HFFc6 (cell line): ENCODE measurements at regions not wholly inside any gene's neighbourhood (a gene's known extent, or its start where the extent isn't known, plus 50 kb on each side); places are given as distances from the start of the nearest gene placed in this dataset.

ENCODE experiments used
- DNase-seq: peaks from one replicate; pipeline ENCODE4 v3.0.0-alpha.2; 2018
- H3K27ac Mint-ChIP-seq: 2 replicates; pipeline ENCODE4 v1.8.0; 2020; ENCODE audit warnings: mild to moderate bottlenecking, mixed read lengths
- H3K27me3 Mint-ChIP-seq: 2 replicates; pipeline ENCODE4 v1.8.0; 2021; ENCODE audit warnings: mild to moderate bottlenecking, moderate library complexity, mixed read lengths; ENCODE audit not compliant: insufficient read depth
- H3K36me3 Mint-ChIP-seq: 2 replicates; pipeline ENCODE4 v1.8.0; 2021; ENCODE audit warnings: low read depth, mixed read lengths
- H3K4me1 Mint-ChIP-seq: 2 replicates; pipeline ENCODE4 v1.8.0; 2020; ENCODE audit warnings: low read depth, mixed read lengths
- H3K4me3 Mint-ChIP-seq: 2 replicates; pipeline ENCODE4 v1.8.0; 2020; ENCODE audit warnings: mild to moderate bottlenecking, moderate library complexity, mixed read lengths
- H3K9me3 Mint-ChIP-seq: 2 replicates; pipeline ENCODE4 v1.8.0; 2020; ENCODE audit warnings: mild to moderate bottlenecking, mixed read lengths
- TF ChIP-seq, protein P1 (sequence below): fragments of 200-600 bp; sonication (generic); IDR thresholded peaks from 2 replicates; pipeline ENCODE4 v1.5.0; 2021; ENCODE audit warnings: antibody characterized with exemption, mild to moderate bottlenecking

- no peak for DNase-seq
- Mint-ChIP-seq H3K9me3 (peaks cover 18% of the 10 kb centered on the region), H3K27me3 (peaks cover 13% of the 10 kb centered on the region), H3K4me1 (peaks cover 15% of the 10 kb centered on the region), H3K36me3 (peaks cover 16% of the 10 kb centered on the region), H3K4me3 (no peak overlapping the region), H3K27ac (no peak overlapping the region)
- TF ChIP-seq, protein P1, sequence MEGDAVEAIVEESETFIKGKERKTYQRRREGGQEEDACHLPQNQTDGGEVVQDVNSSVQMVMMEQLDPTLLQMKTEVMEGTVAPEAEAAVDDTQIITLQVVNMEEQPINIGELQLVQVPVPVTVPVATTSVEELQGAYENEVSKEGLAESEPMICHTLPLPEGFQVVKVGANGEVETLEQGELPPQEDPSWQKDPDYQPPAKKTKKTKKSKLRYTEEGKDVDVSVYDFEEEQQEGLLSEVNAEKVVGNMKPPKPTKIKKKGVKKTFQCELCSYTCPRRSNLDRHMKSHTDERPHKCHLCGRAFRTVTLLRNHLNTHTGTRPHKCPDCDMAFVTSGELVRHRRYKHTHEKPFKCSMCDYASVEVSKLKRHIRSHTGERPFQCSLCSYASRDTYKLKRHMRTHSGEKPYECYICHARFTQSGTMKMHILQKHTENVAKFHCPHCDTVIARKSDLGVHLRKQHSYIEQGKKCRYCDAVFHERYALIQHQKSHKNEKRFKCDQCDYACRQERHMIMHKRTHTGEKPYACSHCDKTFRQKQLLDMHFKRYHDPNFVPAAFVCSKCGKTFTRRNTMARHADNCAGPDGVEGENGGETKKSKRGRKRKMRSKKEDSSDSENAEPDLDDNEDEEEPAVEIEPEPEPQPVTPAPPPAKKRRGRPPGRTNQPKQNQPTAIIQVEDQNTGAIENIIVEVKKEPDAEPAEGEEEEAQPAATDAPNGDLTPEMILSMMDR, result no peak
These were observed 90.5 kb downstream of the ASB1 start for GRCh38 chr2:238517209-238517608.

DNA sequence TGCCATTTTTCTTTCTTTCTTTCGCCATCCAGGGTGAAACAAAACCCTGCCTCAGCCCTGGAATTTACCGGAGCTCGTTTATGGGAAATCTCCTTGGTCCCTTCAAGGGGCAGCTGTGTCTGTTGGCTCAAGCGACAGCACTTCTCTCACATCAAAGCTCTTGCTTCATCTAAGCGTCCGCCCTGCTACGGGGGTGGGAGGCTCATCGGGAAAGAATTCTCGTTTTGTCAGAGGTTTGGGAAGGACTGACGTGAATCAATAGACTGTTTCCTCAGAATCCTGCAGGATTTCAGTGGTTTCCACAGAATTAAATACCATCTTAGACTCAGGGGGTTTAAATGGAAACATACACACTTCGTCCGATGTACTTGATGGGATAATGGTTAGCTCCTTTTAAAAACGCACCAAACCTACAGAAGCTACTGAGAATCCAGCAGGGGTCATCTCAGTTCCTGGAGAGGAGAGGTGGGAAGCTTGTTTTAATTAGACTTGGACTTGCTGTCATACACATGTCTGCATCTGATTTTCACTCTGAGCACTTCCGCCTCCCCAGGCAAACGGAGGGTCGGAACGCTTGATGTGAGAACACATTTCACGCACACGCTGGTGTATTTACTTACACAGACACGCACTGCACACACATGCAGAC, 91.6 kb downstream of the ASB1 start:
- Mint-ChIP-seq H3K4me3 (peak overlapping the region; percentile 75), H3K4me1 (peaks cover 15% of the 10 kb centered on the region), H3K9me3 (peaks cover 18% of the 10 kb centered on the region), H3K27ac (peak overlapping the region; percentile 44), H3K36me3 (peaks cover 16% of the 10 kb centered on the region), H3K27me3 (peaks cover 22% of the 10 kb centered on the region)
- TF ChIP-seq, protein P1, result peak; percentile 38; the same call in 1 of the 2 replicates
- peak; percentile 48 for DNase-seq

DNA sequence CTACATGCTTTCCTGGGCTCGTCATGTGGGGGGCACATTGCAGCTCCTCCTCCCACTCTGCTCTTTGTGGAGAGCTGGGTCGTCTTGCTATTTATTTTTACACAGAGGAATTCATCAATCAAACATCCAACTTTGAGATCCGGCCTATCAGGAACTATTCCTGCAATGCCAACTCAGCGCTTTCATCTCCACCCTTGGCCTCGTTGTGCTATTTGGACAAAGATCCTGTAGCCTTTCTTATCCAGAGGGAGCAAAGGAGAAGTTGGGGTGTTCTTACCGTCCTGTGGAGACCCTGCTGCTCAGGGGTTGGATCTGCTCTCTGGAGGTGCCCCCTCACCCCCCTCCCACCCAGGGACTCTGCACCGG, 92.1 kb downstream of the ASB1 start:
- peak overlapping the region; percentile 8; the same call in 1 of the 2 replicates for H3K27ac Mint-ChIP-seq
- H3K36me3 Mint-ChIP-seq, result peaks cover 16% of the 10 kb centered on the region
- peaks cover 25% of the 10 kb centered on the region for H3K27me3 Mint-ChIP-seq
- H3K4me1 Mint-ChIP-seq, result peaks cover 15% of the 10 kb centered on the region
- H3K4me3 Mint-ChIP-seq, result peak overlapping the region; percentile 75
- TF ChIP-seq, protein P1, result no peak
- no peak for DNase-seq
- H3K9me3 Mint-ChIP-seq, result peaks cover 18% of the 10 kb centered on the region

- no peak for DNase-seq
- Mint-ChIP-seq H3K4me1 (peaks cover 16% of the 10 kb centered on the region), H3K27me3 (peaks cover 33% of the 10 kb centered on the region), H3K27ac (no peak overlapping the region), H3K36me3 (peaks cover 16% of the 10 kb centered on the region), H3K4me3 (no peak overlapping the region), H3K9me3 (peaks cover 18% of the 10 kb centered on the region)
- TF ChIP-seq, protein P1, result no peak
These were observed 93.7 kb downstream of the ASB1 start for GRCh38 chr2:238520359-238520886.

DNA sequence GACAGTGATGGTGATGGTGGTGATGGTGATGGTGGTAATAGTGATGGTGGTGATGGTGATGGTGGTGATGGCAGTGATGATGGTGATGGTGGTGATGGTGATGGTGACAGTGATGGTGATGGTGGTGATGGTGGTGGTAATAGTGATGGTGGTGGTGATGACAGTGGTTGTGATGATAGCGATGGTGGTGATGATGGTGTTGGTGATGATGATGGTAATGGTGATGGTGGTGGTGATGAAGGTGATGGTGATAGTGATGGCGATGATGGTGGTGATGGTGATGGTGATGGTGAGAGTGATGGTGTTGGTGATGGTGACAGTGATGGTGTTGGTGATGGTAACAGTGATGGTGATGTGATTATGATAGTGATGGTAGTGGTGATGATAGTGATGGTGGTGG, 94.3 kb downstream of the ASB1 start:
- Mint-ChIP-seq H3K27ac (no peak overlapping the region), H3K4me1 (peaks cover 20% of the 10 kb centered on the region), H3K27me3 (peaks cover 32% of the 10 kb centered on the region), H3K4me3 (no peak overlapping the region), H3K9me3 (peaks cover 16% of the 10 kb centered on the region), H3K36me3 (peaks cover 14% of the 10 kb centered on the region)
- TF ChIP-seq, protein P1, result no peak
- DNase-seq, result no peak
